22Rv1 (cell line): ENCODE measurements at regions not wholly inside any gene's neighbourhood (a gene's known extent, or its start where the extent isn't known, plus 50 kb on each side); places are given as distances from the start of the nearest gene placed in this dataset.

Experiments
- ZFX ChIP-seq: fragments of 450-650 bp; IDR thresholded peaks from 2 replicates; pipeline ENCODE4 v1.6.1; 2017; ENCODE audit warnings: antibody characterized with exemption, borderline replicate concordance
- TF ChIP-seq, protein P1 (sequence below): fragments of 450-650 bp; IDR thresholded peaks from 2 replicates; pipeline ENCODE4 v1.5.1; 2017; ENCODE audit warnings: mild to moderate bottlenecking

DNA sequence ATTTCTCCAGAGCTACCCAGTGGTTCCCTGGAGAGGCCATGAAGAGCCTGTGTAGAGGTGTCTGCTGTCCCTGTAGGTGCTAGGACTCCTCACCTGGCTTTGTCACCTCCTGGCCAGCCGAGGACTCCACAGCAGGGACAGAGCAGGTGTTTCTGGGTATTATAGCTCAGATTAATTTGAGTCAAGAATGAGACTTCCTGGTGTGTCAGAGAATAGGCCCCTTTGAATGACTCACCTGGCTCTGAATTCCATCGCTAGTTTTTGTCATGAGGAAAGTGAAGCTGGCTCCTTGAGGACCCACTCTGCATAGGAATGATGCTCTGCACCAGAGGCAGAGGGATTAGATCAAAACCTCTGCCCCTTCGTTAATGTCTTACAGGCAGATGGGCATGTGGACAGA, 167.5 kb upstream of the TOPAZ1 start:
- TF ChIP-seq, protein P1, sequence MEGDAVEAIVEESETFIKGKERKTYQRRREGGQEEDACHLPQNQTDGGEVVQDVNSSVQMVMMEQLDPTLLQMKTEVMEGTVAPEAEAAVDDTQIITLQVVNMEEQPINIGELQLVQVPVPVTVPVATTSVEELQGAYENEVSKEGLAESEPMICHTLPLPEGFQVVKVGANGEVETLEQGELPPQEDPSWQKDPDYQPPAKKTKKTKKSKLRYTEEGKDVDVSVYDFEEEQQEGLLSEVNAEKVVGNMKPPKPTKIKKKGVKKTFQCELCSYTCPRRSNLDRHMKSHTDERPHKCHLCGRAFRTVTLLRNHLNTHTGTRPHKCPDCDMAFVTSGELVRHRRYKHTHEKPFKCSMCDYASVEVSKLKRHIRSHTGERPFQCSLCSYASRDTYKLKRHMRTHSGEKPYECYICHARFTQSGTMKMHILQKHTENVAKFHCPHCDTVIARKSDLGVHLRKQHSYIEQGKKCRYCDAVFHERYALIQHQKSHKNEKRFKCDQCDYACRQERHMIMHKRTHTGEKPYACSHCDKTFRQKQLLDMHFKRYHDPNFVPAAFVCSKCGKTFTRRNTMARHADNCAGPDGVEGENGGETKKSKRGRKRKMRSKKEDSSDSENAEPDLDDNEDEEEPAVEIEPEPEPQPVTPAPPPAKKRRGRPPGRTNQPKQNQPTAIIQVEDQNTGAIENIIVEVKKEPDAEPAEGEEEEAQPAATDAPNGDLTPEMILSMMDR: no peak
- no peak for TF ChIP-seq ZFX
